Endothelial cell of umbilical vein (primary cell): ENCODE measurements at regions not wholly inside any gene's neighbourhood (a gene's known extent, or its start where the extent isn't known, plus 50 kb on each side); places are given as distances from the start of the nearest gene placed in this dataset.

Experiments used
- BruUV-seq: library from RNA; stranded (reverse); fragments of 400-500 nt; replicated peaks from 2 replicates; lab custom pipeline; 2021; lab: Mats Ljungman, UMichigan
- CTCF ChIA-PET: fragments of 300-600, 350-600 bp; sonication (Branson Sonifier 250); formaldehyde crosslinking; loops from one replicate; lab custom pipeline; 2021; ENCODE audit warnings: antibody characterized with exemption, inconsistent platforms; lab: Charles Lee
- POLR2A ChIA-PET: fragments of 300-600, 350-600 bp; sonication (Branson Sonifier 250); formaldehyde crosslinking; loops from one replicate; lab custom pipeline; 2021; ENCODE audit warnings: antibody characterized with exemption, inconsistent platforms; lab: Charles Lee
- DNase-seq: peaks from one replicate; pipeline ENCODE4 v3.0.0-alpha.2; 2011; ENCODE audit warnings: low read depth, low spot score
- FAIRE-seq: peaks from 2 replicates; lab custom pipeline; 2011; peaks lifted over from hg19 to GRCh38; lab: Jason Lieb, UNC
- H2AFZ ChIP-seq: 2 replicates; pipeline ENCODE4 v1.6.0; 2012; ENCODE audit warnings: low read depth, low read length, control low read depth, inconsistent platforms
- H3K27ac ChIP-seq: 2 replicates; pipeline ENCODE4 v1.5.1; 2011; ENCODE audit warnings: low read depth, mild to moderate bottlenecking, control low read depth, low read length, moderate library complexity; ENCODE audit not compliant: insufficient read depth
- H3K27me3 ChIP-seq, 2 experiments: 2 replicates each; pipeline versions ENCODE4 v1.6.0 to v1.6.1; 2011; ENCODE audit warnings: low read length in 2 of 2, mixed read lengths in 1 of 2; ENCODE audit not compliant: control insufficient read depth in 2 of 2, insufficient read depth in 2 of 2
- H3K36me3 ChIP-seq, 2 experiments: 2 replicates in 1 of 2; 3 replicates in 1 of 2; pipeline ENCODE4 v1.5.1; 2011; ENCODE audit warnings: low read length in 2 of 2, mild to moderate bottlenecking in 1 of 2, moderate library complexity in 1 of 2; ENCODE audit not compliant: control insufficient read depth in 2 of 2, insufficient read depth in 2 of 2; ENCODE audit errors: extremely low read depth in 1 of 2
- H3K4me1 ChIP-seq: 3 replicates; pipeline ENCODE4 v1.5.1; 2011; ENCODE audit warnings: mild to moderate bottlenecking, low read length; ENCODE audit not compliant: control insufficient read depth, insufficient read depth; ENCODE audit errors: extremely low read depth
- H3K4me2 ChIP-seq: 2 replicates; pipeline ENCODE4 v1.6.1; 2011; ENCODE audit warnings: low read length, control low read depth, mixed read lengths; ENCODE audit not compliant: insufficient read depth
- H3K4me3 ChIP-seq, 3 experiments: fragments of 200-600 bp in 1 of 3; sonication (generic), shearing (Covaris generic) in 1 of 3; replicated peaks in 1 of 3; 2 replicates each; pipeline ENCODE4 v1.5.1; 2011 to 2016; ENCODE audit warnings: control low read depth in 3 of 3, low read length in 3 of 3, mild to moderate bottlenecking in 2 of 3, inconsistent platforms in 1 of 3, low read depth in 1 of 3, moderate library complexity in 1 of 3; ENCODE audit not compliant: insufficient read depth in 1 of 3
- H3K79me2 ChIP-seq: 2 replicates; pipeline ENCODE4 v1.6.0; 2012; ENCODE audit warnings: low read length, inconsistent platforms; ENCODE audit not compliant: control insufficient read depth, insufficient read depth
- H3K9ac ChIP-seq: replicated peaks from 2 replicates; pipeline ENCODE3; 2011; ENCODE audit warnings: low read length, control low read depth; ENCODE audit not compliant: insufficient read depth; ENCODE audit errors: extremely low read depth
- H3K9me1 ChIP-seq: replicated peaks from 3 replicates; pipeline ENCODE4 v1.6.0; 2011; ENCODE audit warnings: mild to moderate bottlenecking, low read length; ENCODE audit not compliant: control insufficient read depth, insufficient read depth; ENCODE audit errors: extremely low read depth
- H3K9me3 ChIP-seq: replicated peaks from 2 replicates; pipeline ENCODE4 v1.5.1; 2012; ENCODE audit warnings: low read length, inconsistent platforms; ENCODE audit not compliant: control insufficient read depth, insufficient read depth
- H4K20me1 ChIP-seq: replicated peaks from 2 replicates; pipeline ENCODE3; 2011; ENCODE audit warnings: mild to moderate bottlenecking, low read length; ENCODE audit not compliant: control insufficient read depth, insufficient read depth; ENCODE audit errors: extremely low read depth
- CTCF ChIP-seq, 2 donors: IDR thresholded peaks; 1 replicate in 1 of 2; 2 replicates in 1 of 2; pipeline ENCODE4 v1.5.1; 2011; ENCODE audit warnings: low read length in 2 of 2, mild to moderate bottlenecking in 2 of 2, moderate library complexity in 2 of 2, control low read depth in 1 of 2, inconsistent platforms in 1 of 2, low read depth in 1 of 2; ENCODE audit not compliant: insufficient read depth in 1 of 2; ENCODE audit errors: extremely low read depth in 1 of 2
- EZH2 ChIP-seq: IDR thresholded peaks from 2 replicates; pipeline ENCODE4 v1.6.1; 2012; ENCODE audit warnings: borderline replicate concordance, low read depth, mild to moderate bottlenecking, moderate library complexity, low read length, inconsistent platforms; ENCODE audit not compliant: severe bottlenecking
- FOS ChIP-seq: IDR thresholded peaks from 2 replicates; pipeline ENCODE4 v1.6.1; 2011; ENCODE audit warnings: mild to moderate bottlenecking, low read length, moderate library complexity, borderline replicate concordance; ENCODE audit not compliant: insufficient read depth
- GATA2 ChIP-seq: IDR thresholded peaks from 2 replicates; pipeline ENCODE4 v1.7.0; 2011; ENCODE audit warnings: low read depth, mild to moderate bottlenecking, moderate library complexity, mixed read lengths, low read length; ENCODE audit not compliant: insufficient read length, insufficient read depth
- JUN ChIP-seq: IDR thresholded peaks from 2 replicates; pipeline ENCODE4 v1.6.1; 2011; ENCODE audit warnings: borderline replicate concordance, low read depth; ENCODE audit not compliant: insufficient read length, insufficient read depth
- MYC ChIP-seq: IDR thresholded peaks from one replicate; pipeline ENCODE4 v1.6.1; 2011; ENCODE audit warnings: mild to moderate bottlenecking, low read depth, low read length
- POLR2A ChIP-seq: IDR thresholded peaks from 2 replicates; pipeline ENCODE4 v1.6.1; 2012; ENCODE audit warnings: low read depth, mild to moderate bottlenecking, control low read depth, low read length
- POLR2AphosphoS5 ChIP-seq: IDR thresholded peaks from 2 replicates; pipeline ENCODE4 v1.6.1; 2012; ENCODE audit warnings: low read depth, mild to moderate bottlenecking, control low read depth, low read length, moderate library complexity; ENCODE audit not compliant: insufficient read depth
- dilution Hi-C: fragments of 300-500 bp; cut with MboI; formaldehyde crosslinking; loops from one replicate; pipeline ENCODE4 v1.15.0; 2019; ENCODE audit warnings: low sequenced_read_pairs; ENCODE audit not compliant: extremely low pct_ligation_motif_present
- intact Hi-C: fragments of 100-400 bp; cut with micrococcal nuclease; formaldehyde crosslinking; loops from one replicate; pipeline ENCODE4 v1.10.0; 2022
- TF ChIP-seq, protein P1 (sequence below): IDR thresholded peaks from 2 replicates; pipeline ENCODE4 v1.6.1; 2011; ENCODE audit not compliant: insufficient read depth, insufficient read length

DNA sequence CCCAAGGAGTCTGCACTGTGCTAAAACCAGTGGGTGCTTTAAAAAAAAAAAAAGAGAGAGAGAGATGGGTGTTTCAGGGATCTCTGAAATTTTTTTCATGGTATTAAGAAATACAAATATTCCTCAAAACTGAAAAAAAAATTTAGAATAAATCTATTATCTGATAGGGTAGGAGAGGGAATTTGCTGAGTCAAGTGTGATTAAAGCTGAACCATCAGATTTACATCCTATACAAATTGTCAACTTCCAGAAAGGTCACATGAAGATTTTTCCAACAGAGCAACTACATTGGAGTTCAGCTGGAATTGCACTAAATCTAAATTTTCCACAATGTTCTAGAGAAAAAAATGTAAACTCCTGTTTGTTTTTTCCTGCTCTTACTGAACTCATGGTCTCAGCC lies 79.3 kb upstream of the DSCAM start:
- no peak overlapping the region for H3K9ac ChIP-seq
- CTCF ChIA-PET: no interaction called here
- H3K79me2 ChIP-seq: no peaks in the 10 kb centered on the region
- no peak overlapping the region for H3K4me2 ChIP-seq
- dilution Hi-C loops (no loop called here), intact Hi-C loops (no loop called here)
- H3K36me3 ChIP-seq: no peaks in the 10 kb centered on the region
- no peak overlapping the region for H2AFZ ChIP-seq
- H3K4me1 ChIP-seq: no peaks in the 10 kb centered on the region
- peaks cover 3% of the 10 kb centered on the region for H3K9me3 ChIP-seq
- H3K9me1 ChIP-seq: no peaks in the 10 kb centered on the region
- no peaks in the 10 kb centered on the region for H4K20me1 ChIP-seq
- TF ChIP-seq JUN: no peak
- TF ChIP-seq GATA2: no peak
- no peak for TF ChIP-seq MYC
- no peak for TF ChIP-seq CTCF (IDR thresholded peaks at IDR 0.05; ENCODE audit: extremely low read depth in 1 of 2, insufficient read depth in 1 of 2, low read depth in 1 of 2, low read length in 2 of 2)
- TF ChIP-seq, protein P1, sequence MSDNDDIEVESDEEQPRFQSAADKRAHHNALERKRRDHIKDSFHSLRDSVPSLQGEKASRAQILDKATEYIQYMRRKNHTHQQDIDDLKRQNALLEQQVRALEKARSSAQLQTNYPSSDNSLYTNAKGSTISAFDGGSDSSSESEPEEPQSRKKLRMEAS: no peak
- no peak for TF ChIP-seq POLR2AphosphoS5
- TF ChIP-seq FOS: no peak
- TF ChIP-seq POLR2A: no peak
- TF ChIP-seq EZH2: no peak
- POLR2A ChIA-PET: no interaction called here
- no TSS peak for BruUV-seq
- H3K4me3 ChIP-seq: no peak overlapping the region
- DNase-seq: no peak
- H3K27me3 ChIP-seq: no peaks in the 10 kb centered on the region
- no peak for FAIRE-seq
- H3K27ac ChIP-seq: no peak overlapping the region
